ENCODE measurements at regions not wholly inside any gene's neighbourhood (a gene's known extent, or its start where the extent isn't known, plus 50 kb on each side); places are given as distances from the start of the nearest gene placed in this dataset.

DNA sequence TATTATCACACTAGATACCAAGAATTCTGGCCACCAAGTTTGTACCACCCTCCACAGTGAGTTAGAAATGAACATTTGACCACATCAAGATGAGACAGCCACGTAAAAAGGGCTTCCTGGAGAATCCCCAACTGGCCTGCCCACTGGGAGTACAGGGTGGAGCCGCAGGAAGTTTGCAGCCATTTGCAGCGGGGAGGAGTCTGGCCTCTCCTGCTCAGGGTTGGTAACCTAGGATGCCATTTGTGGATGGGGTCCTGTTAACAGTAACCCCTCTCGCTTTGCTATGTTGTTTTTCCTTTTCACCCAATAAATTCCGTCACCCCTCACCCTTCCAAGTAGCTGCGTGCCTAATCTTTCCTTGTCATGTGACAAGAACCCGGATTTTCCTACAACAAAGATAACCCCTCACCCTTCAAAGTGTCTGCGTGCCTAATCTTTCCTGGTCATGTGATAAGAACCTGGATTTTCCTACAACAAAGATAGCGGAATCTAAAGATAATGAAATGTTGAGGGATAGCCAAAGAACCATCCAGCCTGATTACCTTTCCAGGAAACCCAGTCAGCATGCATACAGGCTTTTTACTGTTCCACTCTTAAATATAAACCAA is 245.4 kb downstream of the NAF1 start:
- Histone ChIP-seq H3K4me3 (ENCODE audit: insufficient read depth, low read length) (no peak overlapping the region), H4K20me1 (ENCODE audit: insufficient read depth, low read length) (no peaks in the 10 kb centered on the region), H2AFZ (ENCODE audit: low read length) (no peak overlapping the region), H3K9me3 (ENCODE audit: low read depth, low read length) (no peaks in the 10 kb centered on the region), H3K79me2 (ENCODE audit: insufficient read depth, low read length) (no peaks in the 10 kb centered on the region), H3K4me1 (ENCODE audit: insufficient read depth, low read length) (no peaks in the 10 kb centered on the region), H3K27me3 (ENCODE audit: insufficient read depth, low read length) (no peaks in the 10 kb centered on the region), H3K27ac (ENCODE audit: low read depth, low read length) (no peak overlapping the region), H3K36me3 (ENCODE audit: insufficient read depth, low read length) (no peaks in the 10 kb centered on the region), H3K4me2 (ENCODE audit: insufficient read depth, low read length) (no peak overlapping the region)
- no peak for DNase-seq (ENCODE audit: insufficient read length, low spot score, missing footprints)
- TF ChIP-seq, protein P1, sequence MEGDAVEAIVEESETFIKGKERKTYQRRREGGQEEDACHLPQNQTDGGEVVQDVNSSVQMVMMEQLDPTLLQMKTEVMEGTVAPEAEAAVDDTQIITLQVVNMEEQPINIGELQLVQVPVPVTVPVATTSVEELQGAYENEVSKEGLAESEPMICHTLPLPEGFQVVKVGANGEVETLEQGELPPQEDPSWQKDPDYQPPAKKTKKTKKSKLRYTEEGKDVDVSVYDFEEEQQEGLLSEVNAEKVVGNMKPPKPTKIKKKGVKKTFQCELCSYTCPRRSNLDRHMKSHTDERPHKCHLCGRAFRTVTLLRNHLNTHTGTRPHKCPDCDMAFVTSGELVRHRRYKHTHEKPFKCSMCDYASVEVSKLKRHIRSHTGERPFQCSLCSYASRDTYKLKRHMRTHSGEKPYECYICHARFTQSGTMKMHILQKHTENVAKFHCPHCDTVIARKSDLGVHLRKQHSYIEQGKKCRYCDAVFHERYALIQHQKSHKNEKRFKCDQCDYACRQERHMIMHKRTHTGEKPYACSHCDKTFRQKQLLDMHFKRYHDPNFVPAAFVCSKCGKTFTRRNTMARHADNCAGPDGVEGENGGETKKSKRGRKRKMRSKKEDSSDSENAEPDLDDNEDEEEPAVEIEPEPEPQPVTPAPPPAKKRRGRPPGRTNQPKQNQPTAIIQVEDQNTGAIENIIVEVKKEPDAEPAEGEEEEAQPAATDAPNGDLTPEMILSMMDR (IDR thresholded peaks at IDR 0.05; ENCODE audit: extremely low read depth, low read depth, low read length) = no peak

DNA sequence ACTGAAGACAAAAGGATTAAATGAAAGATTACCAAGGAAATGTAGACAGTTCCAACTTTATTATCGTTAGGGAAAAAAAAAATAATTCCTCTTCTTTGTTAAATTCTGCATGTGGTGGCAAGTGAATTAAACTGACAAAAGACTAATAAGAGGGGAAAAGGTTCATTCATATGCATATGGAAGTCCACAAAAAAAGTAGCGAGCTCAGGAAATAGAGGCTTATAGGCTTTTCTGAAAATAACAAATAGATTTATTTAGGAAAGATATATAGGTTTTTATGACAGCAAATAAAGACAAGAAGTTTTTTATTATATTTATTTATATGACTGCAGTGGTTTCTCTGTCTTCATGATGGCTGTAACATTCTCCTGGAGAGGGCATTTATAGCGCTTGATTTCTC is 246.0 kb downstream of the NAF1 start:
- no peak overlapping the region for H3K4me3 ChIP-seq (ENCODE audit: insufficient read depth, low read length)
- no peak overlapping the region for H3K27ac ChIP-seq (ENCODE audit: low read depth, low read length)
- H3K4me1 ChIP-seq (ENCODE audit: insufficient read depth, low read length) = no peaks in the 10 kb centered on the region
- H3K4me2 ChIP-seq (ENCODE audit: insufficient read depth, low read length) = no peak overlapping the region
- no peaks in the 10 kb centered on the region for H3K9me3 ChIP-seq (ENCODE audit: low read depth, low read length)
- no peaks in the 10 kb centered on the region for H3K36me3 ChIP-seq (ENCODE audit: insufficient read depth, low read length)
- no peaks in the 10 kb centered on the region for H4K20me1 ChIP-seq (ENCODE audit: insufficient read depth, low read length)
- no peak for DNase-seq (ENCODE audit: insufficient read length, low spot score, missing footprints)
- H3K27me3 ChIP-seq (ENCODE audit: insufficient read depth, low read length) = no peaks in the 10 kb centered on the region
- no peak overlapping the region for H2AFZ ChIP-seq (ENCODE audit: low read length)
- TF ChIP-seq, protein P1 (IDR thresholded peaks at IDR 0.05; ENCODE audit: extremely low read depth, low read depth, low read length) = no peak
- H3K79me2 ChIP-seq (ENCODE audit: insufficient read depth, low read length) = no peaks in the 10 kb centered on the region

DNA sequence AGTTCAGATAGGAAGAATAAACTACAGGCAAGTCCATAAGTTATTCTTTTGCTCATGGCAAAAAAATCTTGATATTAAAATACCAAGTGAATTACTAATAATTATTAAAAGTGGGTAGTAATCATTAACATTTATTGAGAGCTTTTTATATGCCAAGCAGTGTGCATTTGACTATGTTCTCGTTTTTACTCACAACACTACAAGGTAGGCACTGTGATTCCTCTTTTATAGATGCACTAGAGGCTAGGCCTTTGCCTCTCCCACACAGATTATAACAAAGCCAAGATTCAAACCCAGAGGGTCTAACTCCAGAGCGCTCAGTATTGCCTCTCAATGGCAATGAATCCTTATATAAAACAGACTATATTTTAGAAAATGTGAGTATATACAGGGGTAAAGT is 254.2 kb downstream of the NAF1 start:
- DNase-seq (ENCODE audit: insufficient read length, low spot score, missing footprints) = no peak

GRCh38 chr4:162911349-162911748 is 255.3 kb downstream of the NAF1 start:
- no peak overlapping the region for H3K4me2 ChIP-seq (ENCODE audit: insufficient read depth, low read length)
- no peaks in the 10 kb centered on the region for H4K20me1 ChIP-seq (ENCODE audit: insufficient read depth, low read length)
- no peak overlapping the region for H3K27ac ChIP-seq (ENCODE audit: low read depth, low read length)
- TF ChIP-seq, protein P1 (IDR thresholded peaks at IDR 0.05; ENCODE audit: extremely low read depth, low read depth, low read length) = no peak
- H3K27me3 ChIP-seq (ENCODE audit: insufficient read depth, low read length) = no peaks in the 10 kb centered on the region
- H3K79me2 ChIP-seq (ENCODE audit: insufficient read depth, low read length) = no peaks in the 10 kb centered on the region
- H3K36me3 ChIP-seq (ENCODE audit: insufficient read depth, low read length) = no peaks in the 10 kb centered on the region
- no peak overlapping the region for H3K4me3 ChIP-seq (ENCODE audit: insufficient read depth, low read length)
- H3K4me1 ChIP-seq (ENCODE audit: insufficient read depth, low read length) = no peaks in the 10 kb centered on the region
- no peak overlapping the region for H2AFZ ChIP-seq (ENCODE audit: low read length)
- no peak for DNase-seq (ENCODE audit: insufficient read length, low spot score, missing footprints)
- H3K9me3 ChIP-seq (ENCODE audit: low read depth, low read length) = peaks cover 2% of the 10 kb centered on the region

More for the DNA sequence above, 254.2 kb downstream of the NAF1 start:
- Histone ChIP-seq H3K36me3 (ENCODE audit: insufficient read depth, low read length) (no peaks in the 10 kb centered on the region), H3K27me3 (ENCODE audit: insufficient read depth, low read length) (no peaks in the 10 kb centered on the region), H3K4me3 (ENCODE audit: insufficient read depth, low read length) (no peak overlapping the region), H3K79me2 (ENCODE audit: insufficient read depth, low read length) (no peaks in the 10 kb centered on the region), H2AFZ (ENCODE audit: low read length) (no peak overlapping the region), H3K4me1 (ENCODE audit: insufficient read depth, low read length) (no peaks in the 10 kb centered on the region), H3K9me3 (ENCODE audit: low read depth, low read length) (peaks cover 2% of the 10 kb centered on the region), H3K4me2 (ENCODE audit: insufficient read depth, low read length) (no peak overlapping the region), H4K20me1 (ENCODE audit: insufficient read depth, low read length) (no peaks in the 10 kb centered on the region), H3K27ac (ENCODE audit: low read depth, low read length) (no peak overlapping the region)
- TF ChIP-seq, protein P1 (IDR thresholded peaks at IDR 0.05; ENCODE audit: extremely low read depth, low read depth, low read length) = no peak
